LNCaP clone FGC (cell line): ENCODE measurements at regions not wholly inside any gene's neighbourhood (a gene's known extent, or its start where the extent isn't known, plus 50 kb on each side); places are given as distances from the start of the nearest gene placed in this dataset.

Source experiments
- DNase-seq: peaks from one replicate; pipeline ENCODE4 v3.0.0-alpha.2; 2011; ENCODE audit warnings: low read depth
- H3K4me3 ChIP-seq: 2 replicates; pipeline ENCODE4 v1.5.1; 2011; ENCODE audit warnings: mild to moderate bottlenecking, low read depth, low read length, control low read depth
- TF ChIP-seq, protein P1 (sequence below): IDR thresholded peaks from 2 replicates; pipeline ENCODE4 v1.5.1; 2012; ENCODE audit warnings: mild to moderate bottlenecking; ENCODE audit not compliant: control insufficient read depth, insufficient read depth; ENCODE audit errors: extremely low read depth

DNA sequence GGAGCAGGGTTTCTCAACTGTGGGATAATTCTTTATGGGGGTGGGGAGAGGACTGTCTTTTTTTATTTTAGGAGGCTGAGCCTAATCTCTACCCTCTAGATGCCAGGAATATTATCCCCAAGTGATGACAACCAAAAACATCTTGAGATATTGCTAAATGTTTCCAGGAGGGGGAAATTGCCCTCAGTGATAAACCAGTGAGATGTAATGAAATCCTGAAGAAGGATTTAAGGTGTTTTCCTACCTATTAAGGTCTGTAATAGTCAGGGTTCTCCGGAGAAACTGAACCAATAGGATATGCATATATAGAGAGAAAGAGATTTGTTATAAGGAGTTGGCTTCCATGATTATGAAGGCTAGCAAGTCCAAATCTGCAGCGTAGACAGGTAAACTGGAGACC, 208.3 kb upstream of the MIR17HG start:
- H3K4me3 ChIP-seq, result no peak overlapping the region
- TF ChIP-seq, protein P1, sequence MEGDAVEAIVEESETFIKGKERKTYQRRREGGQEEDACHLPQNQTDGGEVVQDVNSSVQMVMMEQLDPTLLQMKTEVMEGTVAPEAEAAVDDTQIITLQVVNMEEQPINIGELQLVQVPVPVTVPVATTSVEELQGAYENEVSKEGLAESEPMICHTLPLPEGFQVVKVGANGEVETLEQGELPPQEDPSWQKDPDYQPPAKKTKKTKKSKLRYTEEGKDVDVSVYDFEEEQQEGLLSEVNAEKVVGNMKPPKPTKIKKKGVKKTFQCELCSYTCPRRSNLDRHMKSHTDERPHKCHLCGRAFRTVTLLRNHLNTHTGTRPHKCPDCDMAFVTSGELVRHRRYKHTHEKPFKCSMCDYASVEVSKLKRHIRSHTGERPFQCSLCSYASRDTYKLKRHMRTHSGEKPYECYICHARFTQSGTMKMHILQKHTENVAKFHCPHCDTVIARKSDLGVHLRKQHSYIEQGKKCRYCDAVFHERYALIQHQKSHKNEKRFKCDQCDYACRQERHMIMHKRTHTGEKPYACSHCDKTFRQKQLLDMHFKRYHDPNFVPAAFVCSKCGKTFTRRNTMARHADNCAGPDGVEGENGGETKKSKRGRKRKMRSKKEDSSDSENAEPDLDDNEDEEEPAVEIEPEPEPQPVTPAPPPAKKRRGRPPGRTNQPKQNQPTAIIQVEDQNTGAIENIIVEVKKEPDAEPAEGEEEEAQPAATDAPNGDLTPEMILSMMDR, result no peak
- no peak for DNase-seq

GRCh38 chr13:91141543-91142061, 205.9 kb upstream of the MIR17HG start:
- DNase-seq, result peak; percentile 31
- H3K4me3 ChIP-seq, result no peak overlapping the region
- TF ChIP-seq, protein P1, result no peak

DNA sequence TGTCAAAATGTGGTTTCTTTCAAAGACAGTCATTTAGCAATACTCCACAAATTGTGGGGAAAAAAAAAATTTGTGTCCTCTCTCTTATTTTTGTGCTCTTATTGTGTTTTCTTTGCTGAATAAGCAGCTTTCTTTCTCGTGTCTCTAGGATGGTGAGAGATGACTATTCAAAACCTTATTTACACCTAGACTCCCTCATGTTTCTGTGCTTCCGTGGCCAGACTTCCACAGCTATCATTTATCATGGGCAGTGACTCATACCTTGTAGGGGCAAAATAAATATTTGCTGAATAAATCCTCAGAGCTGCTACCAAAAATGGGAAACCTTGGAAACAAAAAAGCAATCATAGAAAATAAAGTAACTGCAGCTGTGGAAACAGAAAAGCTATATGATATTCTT, 204.9 kb upstream of the MIR17HG start:
- no peak overlapping the region for H3K4me3 ChIP-seq
- TF ChIP-seq, protein P1, result no peak
- DNase-seq, result no peak

DNA sequence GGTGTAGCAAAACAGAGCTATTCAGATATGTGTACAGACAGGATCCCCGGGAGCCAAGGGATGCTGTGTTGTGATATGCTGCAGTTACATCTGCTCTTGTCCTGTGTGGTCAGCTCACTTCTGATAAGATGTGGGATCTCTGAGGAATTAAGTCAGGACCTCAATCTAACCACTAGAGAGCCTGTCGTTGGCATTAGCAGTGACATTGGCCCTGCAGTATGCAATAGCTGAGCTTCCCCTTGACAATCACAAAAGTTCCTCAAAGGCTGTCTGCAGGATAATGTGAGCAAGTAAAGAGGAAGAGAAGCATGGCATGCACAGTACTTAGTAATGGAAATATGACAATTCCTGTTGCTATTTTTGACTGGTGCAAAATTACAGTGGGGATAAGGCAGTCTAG, 203.4 kb upstream of the MIR17HG start:
- no peak for DNase-seq
- no peak overlapping the region for H3K4me3 ChIP-seq
- TF ChIP-seq, protein P1, result no peak

DNA sequence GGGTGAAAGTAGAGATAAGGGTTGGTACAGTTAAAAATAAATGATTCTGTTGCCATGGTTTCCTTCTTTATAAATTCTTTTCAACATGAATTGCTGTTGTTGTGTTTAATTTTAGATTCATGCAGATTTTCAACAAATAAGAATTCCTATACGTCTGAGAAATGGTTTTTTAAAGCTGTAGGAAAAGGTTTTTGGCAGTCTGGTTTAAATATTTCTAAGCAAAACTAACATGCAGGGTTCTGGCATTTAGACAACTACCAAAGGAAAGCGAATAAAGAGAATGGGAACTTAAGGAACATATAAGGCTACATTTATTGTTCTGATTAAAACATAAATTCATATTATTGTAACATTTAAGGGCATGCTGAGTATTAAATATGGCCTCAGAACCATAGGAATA, 203.0 kb upstream of the MIR17HG start:
- DNase-seq, result no peak
- TF ChIP-seq, protein P1, result no peak
- no peak overlapping the region for H3K4me3 ChIP-seq

- DNase-seq, result no peak
- H3K4me3 ChIP-seq, result no peak overlapping the region
- TF ChIP-seq, protein P1, result no peak
These were observed 201.8 kb upstream of the MIR17HG start for GRCh38 chr13:91145571-91146205.

GRCh38 chr13:91146601-91147000, 200.9 kb upstream of the MIR17HG start:
- TF ChIP-seq, protein P1, result no peak
- H3K4me3 ChIP-seq, result no peak overlapping the region
- DNase-seq, result no peak
